CD4-positive, alpha-beta T cell (primary cell): ENCODE measurements at regions not wholly inside any gene's neighbourhood (a gene's known extent, or its start where the extent isn't known, plus 50 kb on each side); places are given as distances from the start of the nearest gene placed in this dataset.

Experiments
- ATAC-seq: fragments of 200-7000 bp; cut with Tn5 transposase; one replicate; pipeline ENCODE4 v1.10.0; 2022; ENCODE audit warnings: mild to moderate bottlenecking; ENCODE audit not compliant: poor library complexity
- CTCF ChIA-PET: fragments of 350-600 bp; sonication (Branson Sonifier 250); formaldehyde crosslinking; loops from one replicate; lab custom pipeline; 2021; ENCODE audit warnings: antibody characterized with exemption, inconsistent platforms; lab: Charles Lee
- POLR2A ChIA-PET: fragments of 350-600 bp; sonication (Branson Sonifier 250); formaldehyde crosslinking; loops from one replicate; lab custom pipeline; 2021; ENCODE audit warnings: antibody characterized with exemption, inconsistent platforms; lab: Charles Lee
- DNase-seq, 14 experiments: peaks; one replicate each; pipeline ENCODE4 v3.0.0-alpha.2; 2013 to 2020; ENCODE audit warnings: mixed read lengths in 2 of 14
- H3K27ac ChIP-seq, 2 donors: one replicate each; pipeline versions ENCODE4 v1.5.1 to v1.7.0; 2013; ENCODE audit warnings: low read length in 2 of 2, low read depth in 1 of 2, mild to moderate bottlenecking in 1 of 2
- H3K27me3 ChIP-seq, 2 experiments: 1 replicate in 1 of 2; 2 replicates in 1 of 2; pipeline versions ENCODE4 v1.6.1 to v1.7.0; 2013; ENCODE audit warnings: low read length in 2 of 2, control low read depth in 1 of 2, mild to moderate bottlenecking in 1 of 2, moderate library complexity in 1 of 2; ENCODE audit not compliant: insufficient read depth in 2 of 2, control insufficient read depth in 1 of 2
- H3K36me3 ChIP-seq: one replicate; pipeline ENCODE4 v1.6.1; 2013; ENCODE audit warnings: low read length, control low read depth; ENCODE audit not compliant: insufficient read depth
- H3K4me1 ChIP-seq: one replicate; pipeline ENCODE4 v1.6.1; 2013; ENCODE audit warnings: low read length, control low read depth; ENCODE audit not compliant: insufficient read depth
- H3K4me3 ChIP-seq: one replicate; pipeline ENCODE4 v1.5.1; 2013; ENCODE audit warnings: mild to moderate bottlenecking, low read length, moderate library complexity
- H3K9me3 ChIP-seq, 2 experiments: 1 replicate in 1 of 2; 2 replicates in 1 of 2; pipeline versions ENCODE4 v1.6.1 to v1.7.0; 2013; ENCODE audit warnings: low read length in 2 of 2, mild to moderate bottlenecking in 2 of 2, control low read depth in 1 of 2, moderate library complexity in 1 of 2; ENCODE audit not compliant: control insufficient read depth in 1 of 2, insufficient read depth in 1 of 2
- H3K27ac Mint-ChIP-seq: one replicate; pipeline ENCODE4 v1.8.0; 2020; ENCODE audit warnings: mixed read lengths
- H3K27me3 Mint-ChIP-seq: one replicate; pipeline ENCODE4 v1.8.0; 2021; ENCODE audit warnings: mixed read lengths
- H3K36me3 Mint-ChIP-seq: one replicate; pipeline ENCODE4 v1.8.0; 2021; ENCODE audit warnings: low read depth, mixed read lengths
- H3K4me1 Mint-ChIP-seq: one replicate; pipeline ENCODE4 v1.8.0; 2021; ENCODE audit warnings: low read depth, mixed read lengths
- H3K4me3 Mint-ChIP-seq: one replicate; pipeline ENCODE4 v1.8.0; 2020; ENCODE audit warnings: mild to moderate bottlenecking, mixed read lengths
- H3K9me3 Mint-ChIP-seq: one replicate; pipeline ENCODE4 v1.8.0; 2020; ENCODE audit warnings: mixed read lengths
- intact Hi-C, 2 experiments: fragments of 100-400 bp; cut with DNase I in 1 of 2; cut with micrococcal nuclease in 1 of 2; formaldehyde crosslinking; loops; one replicate each; pipeline versions ENCODE4 v1.15.1 to v1.9.0; 2023 to 2025; cut with DNase I, micrococcal nuclease
- TF ChIP-seq, protein P1 (sequence below): fragments of 200-600 bp; IDR thresholded peaks from one replicate; pipeline ENCODE4 v1.8.0; 2022; ENCODE audit warnings: antibody characterized with exemption, mild to moderate bottlenecking

DNA sequence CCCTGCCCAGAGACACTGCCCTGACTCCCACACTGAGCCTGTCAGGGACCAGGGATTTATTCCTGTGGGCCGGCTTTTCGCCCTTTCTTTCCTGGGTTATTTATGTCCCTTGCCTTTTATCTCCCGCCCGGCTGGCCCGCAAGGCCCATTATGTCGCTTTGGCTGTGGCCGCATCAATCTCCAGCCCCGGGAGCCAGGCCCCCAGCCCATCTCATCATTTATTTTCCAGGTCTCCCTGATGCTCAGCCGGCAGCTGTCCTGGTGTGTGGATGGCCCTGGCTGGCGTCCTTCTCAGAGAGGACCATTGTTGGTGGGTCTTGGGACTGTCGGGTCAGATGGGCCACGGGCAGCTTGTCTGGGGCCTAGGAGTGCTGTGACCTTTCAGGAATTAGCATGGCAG, 82.3 kb downstream of the FAM241B start:
- DNase-seq (no peak), ATAC-seq (no peak)
- H3K4me3 ChIP-seq, result no peak overlapping the region
- H3K36me3 ChIP-seq, result no peaks in the 10 kb centered on the region
- ChIA-PET POLR2A (no interaction called here), CTCF (no interaction called here)
- H3K4me1 Mint-ChIP-seq, result no peaks in the 10 kb centered on the region
- H3K27me3 ChIP-seq, result peaks cover 0 to 13% of the 10 kb centered on the region in 2 experiments
- intact Hi-C loops, result loop anchor here in 1 of 2 experiments (10.0 kb wide), 1 partner anchor 68 kb away; no protein-coding TSS in a partner anchor
- H3K27ac Mint-ChIP-seq, result no peak overlapping the region
- no peaks in the 10 kb centered on the region for H3K9me3 Mint-ChIP-seq
- H3K9me3 ChIP-seq, result no peaks in the 10 kb centered on the region
- no peaks in the 10 kb centered on the region for H3K36me3 Mint-ChIP-seq
- H3K27ac ChIP-seq, result no peak overlapping the region
- TF ChIP-seq, protein P1, sequence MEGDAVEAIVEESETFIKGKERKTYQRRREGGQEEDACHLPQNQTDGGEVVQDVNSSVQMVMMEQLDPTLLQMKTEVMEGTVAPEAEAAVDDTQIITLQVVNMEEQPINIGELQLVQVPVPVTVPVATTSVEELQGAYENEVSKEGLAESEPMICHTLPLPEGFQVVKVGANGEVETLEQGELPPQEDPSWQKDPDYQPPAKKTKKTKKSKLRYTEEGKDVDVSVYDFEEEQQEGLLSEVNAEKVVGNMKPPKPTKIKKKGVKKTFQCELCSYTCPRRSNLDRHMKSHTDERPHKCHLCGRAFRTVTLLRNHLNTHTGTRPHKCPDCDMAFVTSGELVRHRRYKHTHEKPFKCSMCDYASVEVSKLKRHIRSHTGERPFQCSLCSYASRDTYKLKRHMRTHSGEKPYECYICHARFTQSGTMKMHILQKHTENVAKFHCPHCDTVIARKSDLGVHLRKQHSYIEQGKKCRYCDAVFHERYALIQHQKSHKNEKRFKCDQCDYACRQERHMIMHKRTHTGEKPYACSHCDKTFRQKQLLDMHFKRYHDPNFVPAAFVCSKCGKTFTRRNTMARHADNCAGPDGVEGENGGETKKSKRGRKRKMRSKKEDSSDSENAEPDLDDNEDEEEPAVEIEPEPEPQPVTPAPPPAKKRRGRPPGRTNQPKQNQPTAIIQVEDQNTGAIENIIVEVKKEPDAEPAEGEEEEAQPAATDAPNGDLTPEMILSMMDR, result no peak
- H3K27me3 Mint-ChIP-seq, result peaks cover 39% of the 10 kb centered on the region
- no peak overlapping the region for H3K4me3 Mint-ChIP-seq
- H3K4me1 ChIP-seq, result no peaks in the 10 kb centered on the region

DNA sequence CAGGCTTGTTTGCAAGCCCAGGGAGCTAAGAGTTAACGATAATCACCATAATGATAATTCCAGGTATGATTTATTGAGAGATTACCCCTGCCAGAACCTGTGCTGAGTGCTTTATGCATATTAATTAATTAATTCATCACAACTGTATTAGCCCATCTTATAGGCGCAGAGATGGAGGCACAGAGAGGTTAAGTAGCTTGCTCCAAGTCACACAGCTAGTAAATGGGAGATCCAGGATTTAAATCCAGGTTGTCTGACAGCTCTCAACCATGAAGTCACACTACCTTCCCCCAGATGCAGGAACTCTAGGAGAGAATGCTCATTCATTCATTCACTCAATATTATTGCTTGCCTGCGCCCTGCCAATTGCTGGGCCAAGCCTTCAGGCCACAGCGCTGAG, 84.5 kb downstream of the FAM241B start:
- CTCF ChIA-PET, result no interaction called here
- H3K36me3 Mint-ChIP-seq, result no peaks in the 10 kb centered on the region
- H3K4me3 Mint-ChIP-seq, result no peak overlapping the region
- H3K36me3 ChIP-seq, result no peaks in the 10 kb centered on the region
- no peak overlapping the region for H3K4me3 ChIP-seq
- ATAC-seq (no peak), DNase-seq (no peak)
- no peak overlapping the region for H3K27ac ChIP-seq
- intact Hi-C loops, result loop anchor here in 1 of 2 experiments (10.0 kb wide), 1 partner anchor 70 kb away; no protein-coding TSS in a partner anchor
- no peaks in the 10 kb centered on the region for H3K9me3 Mint-ChIP-seq
- H3K4me1 Mint-ChIP-seq, result no peaks in the 10 kb centered on the region
- POLR2A ChIA-PET, result no interaction called here
- TF ChIP-seq, protein P1, result no peak
- H3K27me3 ChIP-seq, result peaks cover 0 to 4% of the 10 kb centered on the region in 2 experiments
- H3K9me3 ChIP-seq, result no peaks in the 10 kb centered on the region
- no peaks in the 10 kb centered on the region for H3K4me1 ChIP-seq
- H3K27me3 Mint-ChIP-seq, result peaks cover 23% of the 10 kb centered on the region
- no peak overlapping the region for H3K27ac Mint-ChIP-seq

DNA sequence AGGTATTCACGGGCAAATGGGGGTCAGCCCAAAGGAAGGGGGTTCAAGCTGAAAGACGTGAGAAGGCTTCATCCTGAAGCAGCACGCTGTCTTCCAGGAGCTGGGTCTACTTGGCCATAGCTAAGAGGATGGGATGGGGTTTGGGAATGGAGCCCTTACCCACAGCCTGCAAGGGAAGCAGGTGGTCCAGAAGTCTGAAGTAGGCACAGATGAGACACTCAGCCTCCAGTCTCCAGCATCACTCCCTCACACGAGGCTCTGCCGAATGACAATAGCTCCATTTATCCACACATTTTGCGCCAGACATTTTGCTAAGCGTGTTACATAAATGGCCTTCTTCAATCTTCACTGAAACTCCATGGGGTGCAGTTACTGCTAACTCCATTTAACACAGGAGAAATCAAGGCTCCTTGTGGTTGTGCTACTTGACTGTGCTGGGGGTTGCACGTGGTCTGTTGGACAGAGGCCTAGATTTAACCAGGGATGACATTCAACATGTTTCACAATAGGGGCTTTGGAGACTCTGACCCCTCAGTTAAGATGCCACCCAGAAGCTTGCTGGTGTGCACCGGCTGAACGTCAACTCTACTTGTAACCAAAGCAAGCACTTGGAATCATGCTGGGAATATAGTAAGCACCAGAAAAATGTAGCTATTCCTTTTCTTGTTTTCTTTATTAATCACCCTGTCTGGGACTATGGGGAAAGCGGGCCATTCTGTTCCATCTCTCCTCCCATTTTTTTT, 85.3 kb downstream of the FAM241B start:
- no peaks in the 10 kb centered on the region for H3K4me1 ChIP-seq
- intact Hi-C loops, result loop anchor here (5.0 to 10.0 kb wide), 2 partner anchors 71 to 73 kb away; no protein-coding TSS in a partner anchor
- TF ChIP-seq, protein P1, result no peak
- no peak for DNase-seq
- H3K4me3 ChIP-seq, result no peak overlapping the region
- Mint-ChIP-seq H3K4me1 (no peaks in the 10 kb centered on the region), H3K27me3 (peaks cover 19% of the 10 kb centered on the region), H3K9me3 (no peaks in the 10 kb centered on the region), H3K4me3 (no peak overlapping the region), H3K27ac (no peak overlapping the region), H3K36me3 (no peaks in the 10 kb centered on the region)
- ChIA-PET POLR2A (no interaction called here), CTCF (no interaction called here)
- H3K27me3 ChIP-seq, result peaks cover 0 to 2% of the 10 kb centered on the region in 2 experiments
- no peak overlapping the region for H3K27ac ChIP-seq
- ATAC-seq, result no peak
- no peaks in the 10 kb centered on the region for H3K36me3 ChIP-seq
- no peaks in the 10 kb centered on the region for H3K9me3 ChIP-seq
